Osteoblast (primary cell): ENCODE measurements at regions not wholly inside any gene's neighbourhood (a gene's known extent, or its start where the extent isn't known, plus 50 kb on each side); places are given as distances from the start of the nearest gene placed in this dataset.

Experiments
- DNase-seq: peaks from one replicate; pipeline ENCODE4 v3.0.0; 2011; ENCODE audit warnings: low spot score, mixed read lengths; ENCODE audit not compliant: insufficient read length; ENCODE audit errors: missing footprints
- H2AFZ ChIP-seq: 2 replicates; pipeline ENCODE4 v1.6.0; 2011; ENCODE audit warnings: mild to moderate bottlenecking, low read length
- H3K27ac ChIP-seq: 2 replicates; pipeline ENCODE4 v1.5.1; 2011; ENCODE audit warnings: mild to moderate bottlenecking, low read depth, low read length, moderate library complexity
- H3K27me3 ChIP-seq: 2 replicates; pipeline ENCODE4 v1.6.0; 2012; ENCODE audit warnings: mild to moderate bottlenecking, control low read depth, inconsistent platforms, low read length, moderate library complexity; ENCODE audit not compliant: insufficient read depth
- H3K36me3 ChIP-seq: 2 replicates; pipeline ENCODE4 v1.5.1; 2011; ENCODE audit warnings: mild to moderate bottlenecking, low read length, control low read depth, moderate library complexity; ENCODE audit not compliant: insufficient read depth
- H3K4me1 ChIP-seq: 2 replicates; pipeline ENCODE4 v1.5.1; 2011; ENCODE audit warnings: mild to moderate bottlenecking, low read length, control low read depth, moderate library complexity; ENCODE audit not compliant: insufficient read depth
- H3K4me2 ChIP-seq: 2 replicates; pipeline ENCODE4 v1.6.0; 2011; ENCODE audit warnings: mild to moderate bottlenecking, low read length; ENCODE audit not compliant: insufficient read depth
- H3K4me3 ChIP-seq: fragments of 200-600 bp; sonication (generic); 3 replicates; pipeline ENCODE4 v1.5.1; 2012; ENCODE audit warnings: mild to moderate bottlenecking, low read length, inconsistent platforms; ENCODE audit not compliant: insufficient read depth
- H3K79me2 ChIP-seq: 2 replicates; pipeline ENCODE4 v1.6.0; 2012; ENCODE audit warnings: mild to moderate bottlenecking, low read length, control low read depth, inconsistent platforms; ENCODE audit not compliant: insufficient read depth
- H3K9me3 ChIP-seq: 2 replicates; pipeline ENCODE4 v1.5.1; 2011; ENCODE audit warnings: low read depth, low read length, control low read depth
- H4K20me1 ChIP-seq: 2 replicates; pipeline ENCODE4 v1.6.0; 2012; ENCODE audit warnings: mild to moderate bottlenecking, low read length, control low read depth; ENCODE audit not compliant: insufficient read depth
- CTCF ChIP-seq: IDR thresholded peaks from 2 replicates; pipeline ENCODE4 v1.5.1; 2011; ENCODE audit warnings: mild to moderate bottlenecking, low read depth, low read length, moderate library complexity; ENCODE audit errors: extremely low read depth

GRCh38 chr4:89521826-89522225 lies 214.2 kb upstream of the GPRIN3 start:
- H3K27me3 ChIP-seq = peaks cover 11% of the 10 kb centered on the region
- no peak overlapping the region for H2AFZ ChIP-seq
- no peaks in the 10 kb centered on the region for H3K9me3 ChIP-seq
- DNase-seq = no peak
- H3K4me3 ChIP-seq = no peak overlapping the region
- H3K36me3 ChIP-seq = no peaks in the 10 kb centered on the region
- no peak overlapping the region for H3K27ac ChIP-seq
- H3K4me2 ChIP-seq = no peak overlapping the region
- no peak for TF ChIP-seq CTCF
- no peaks in the 10 kb centered on the region for H3K79me2 ChIP-seq
- H4K20me1 ChIP-seq = no peaks in the 10 kb centered on the region
- no peaks in the 10 kb centered on the region for H3K4me1 ChIP-seq

- no peak overlapping the region for H3K27ac ChIP-seq
- no peak overlapping the region for H2AFZ ChIP-seq
- no peaks in the 10 kb centered on the region for H3K79me2 ChIP-seq
- no peak overlapping the region for H3K4me2 ChIP-seq
- peaks cover 11% of the 10 kb centered on the region for H3K27me3 ChIP-seq
- H3K36me3 ChIP-seq = no peaks in the 10 kb centered on the region
- no peak for DNase-seq
- H3K4me1 ChIP-seq = no peaks in the 10 kb centered on the region
- no peak overlapping the region for H3K4me3 ChIP-seq
- H3K9me3 ChIP-seq = no peaks in the 10 kb centered on the region
- H4K20me1 ChIP-seq = no peaks in the 10 kb centered on the region
- no peak for TF ChIP-seq CTCF
These were observed 212.2 kb upstream of the GPRIN3 start for GRCh38 chr4:89519771-89520320.

- Histone ChIP-seq H3K4me2 (no peak overlapping the region), H4K20me1 (no peaks in the 10 kb centered on the region), H3K36me3 (no peaks in the 10 kb centered on the region), H2AFZ (no peak overlapping the region), H3K4me3 (no peak overlapping the region), H3K4me1 (no peaks in the 10 kb centered on the region), H3K79me2 (no peaks in the 10 kb centered on the region), H3K27me3 (peaks cover 11% of the 10 kb centered on the region), H3K9me3 (no peaks in the 10 kb centered on the region), H3K27ac (no peak overlapping the region)
- no peak for TF ChIP-seq CTCF
- DNase-seq = no peak
These were observed 210.7 kb upstream of the GPRIN3 start for GRCh38 chr4:89518259-89518658.

GRCh38 chr4:89514811-89515210 lies 207.2 kb upstream of the GPRIN3 start:
- Histone ChIP-seq H2AFZ (no peak overlapping the region), H3K27ac (no peak overlapping the region), H3K79me2 (no peaks in the 10 kb centered on the region), H3K4me1 (peaks cover 8% of the 10 kb centered on the region), H3K27me3 (peaks cover 3% of the 10 kb centered on the region), H3K4me2 (no peak overlapping the region), H3K4me3 (no peak overlapping the region), H4K20me1 (no peaks in the 10 kb centered on the region), H3K36me3 (no peaks in the 10 kb centered on the region), H3K9me3 (no peaks in the 10 kb centered on the region)
- no peak for TF ChIP-seq CTCF
- DNase-seq = no peak
